Osteocyte (in vitro differentiated cells): ENCODE measurements at regions not wholly inside any gene's neighbourhood (a gene's known extent, or its start where the extent isn't known, plus 50 kb on each side); places are given as distances from the start of the nearest gene placed in this dataset.
A peak's percentile ranks its signal among the peaks of the same experiment; 100 is the strongest.

Source experiments
- DNase-seq: peaks from one replicate; pipeline ENCODE4 v3.0.0; 2021; ENCODE audit warnings: mixed read lengths; ENCODE audit not compliant: unreplicated experiment; ENCODE audit errors: extremely low spot score
- H3K27ac Mint-ChIP-seq: one replicate; pipeline ENCODE4 v1.8.0; 2021; ENCODE audit warnings: mild to moderate bottlenecking, mixed read lengths; ENCODE audit not compliant: unreplicated experiment
- H3K27me3 Mint-ChIP-seq: one replicate; pipeline ENCODE4 v1.8.0; 2021; ENCODE audit warnings: mixed read lengths; ENCODE audit not compliant: unreplicated experiment
- H3K36me3 Mint-ChIP-seq: one replicate; pipeline ENCODE4 v1.8.0; 2021; ENCODE audit warnings: mixed read lengths; ENCODE audit not compliant: unreplicated experiment
- H3K4me1 Mint-ChIP-seq: one replicate; pipeline ENCODE4 v1.8.0; 2021; ENCODE audit warnings: mixed read lengths; ENCODE audit not compliant: unreplicated experiment
- H3K4me3 Mint-ChIP-seq: one replicate; pipeline ENCODE4 v1.8.0; 2021; ENCODE audit warnings: mild to moderate bottlenecking, moderate library complexity, mixed read lengths; ENCODE audit not compliant: unreplicated experiment
- H3K9me3 Mint-ChIP-seq: one replicate; pipeline ENCODE4 v1.8.0; 2021; ENCODE audit warnings: mixed read lengths; ENCODE audit not compliant: unreplicated experiment
- TF ChIP-seq, protein P1 (sequence below): fragments of 200-600 bp; sonication (generic); IDR thresholded peaks from 2 replicates; pipeline ENCODE4 v1.5.0; 2021; ENCODE audit warnings: antibody characterized with exemption, mild to moderate bottlenecking, moderate library complexity

DNA sequence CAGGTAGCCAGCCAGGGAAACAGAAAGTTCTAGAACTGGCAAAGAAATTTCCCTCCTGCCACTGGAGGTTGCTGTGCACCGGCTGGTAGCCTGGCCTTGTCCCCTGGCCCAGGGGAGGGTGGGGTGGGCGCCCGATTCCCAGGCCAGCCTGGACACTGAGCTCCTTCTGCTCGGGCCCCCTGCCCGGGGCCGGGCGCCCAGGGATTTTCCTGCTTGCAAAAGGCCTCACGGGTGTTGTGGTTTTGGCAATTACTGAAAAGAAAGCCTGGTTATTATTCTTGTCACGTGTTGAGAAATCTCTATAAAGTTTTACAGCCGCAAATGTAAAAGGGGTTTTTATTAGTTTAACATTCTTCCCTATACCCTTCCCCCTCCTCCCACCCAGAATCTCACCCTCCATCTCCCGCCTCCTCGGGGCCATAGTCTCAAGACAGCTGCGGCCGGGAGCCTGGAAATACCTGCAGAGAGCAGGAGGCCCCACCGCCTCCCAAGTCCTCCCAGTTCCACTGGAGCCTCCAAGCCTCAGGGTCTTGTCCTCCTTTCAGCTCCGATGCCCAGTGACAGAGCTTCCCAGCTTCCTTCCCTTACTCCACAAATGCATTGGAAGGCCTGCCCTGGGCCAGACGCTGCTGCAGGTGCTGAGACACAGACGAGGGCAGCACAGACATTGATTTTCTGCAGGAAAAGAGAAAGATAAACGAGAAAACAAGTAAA lies 1515.6 kb downstream of the TBC1D22A start:
- peaks cover 12% of the 10 kb centered on the region for H3K9me3 Mint-ChIP-seq
- H3K4me1 Mint-ChIP-seq = no peaks in the 10 kb centered on the region
- peaks cover 26% of the 10 kb centered on the region for H3K27me3 Mint-ChIP-seq
- no peak overlapping the region for H3K4me3 Mint-ChIP-seq
- TF ChIP-seq, protein P1, sequence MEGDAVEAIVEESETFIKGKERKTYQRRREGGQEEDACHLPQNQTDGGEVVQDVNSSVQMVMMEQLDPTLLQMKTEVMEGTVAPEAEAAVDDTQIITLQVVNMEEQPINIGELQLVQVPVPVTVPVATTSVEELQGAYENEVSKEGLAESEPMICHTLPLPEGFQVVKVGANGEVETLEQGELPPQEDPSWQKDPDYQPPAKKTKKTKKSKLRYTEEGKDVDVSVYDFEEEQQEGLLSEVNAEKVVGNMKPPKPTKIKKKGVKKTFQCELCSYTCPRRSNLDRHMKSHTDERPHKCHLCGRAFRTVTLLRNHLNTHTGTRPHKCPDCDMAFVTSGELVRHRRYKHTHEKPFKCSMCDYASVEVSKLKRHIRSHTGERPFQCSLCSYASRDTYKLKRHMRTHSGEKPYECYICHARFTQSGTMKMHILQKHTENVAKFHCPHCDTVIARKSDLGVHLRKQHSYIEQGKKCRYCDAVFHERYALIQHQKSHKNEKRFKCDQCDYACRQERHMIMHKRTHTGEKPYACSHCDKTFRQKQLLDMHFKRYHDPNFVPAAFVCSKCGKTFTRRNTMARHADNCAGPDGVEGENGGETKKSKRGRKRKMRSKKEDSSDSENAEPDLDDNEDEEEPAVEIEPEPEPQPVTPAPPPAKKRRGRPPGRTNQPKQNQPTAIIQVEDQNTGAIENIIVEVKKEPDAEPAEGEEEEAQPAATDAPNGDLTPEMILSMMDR = no peak
- H3K36me3 Mint-ChIP-seq = no peaks in the 10 kb centered on the region
- no peak overlapping the region for H3K27ac Mint-ChIP-seq
- peak; percentile 71 for DNase-seq

DNA sequence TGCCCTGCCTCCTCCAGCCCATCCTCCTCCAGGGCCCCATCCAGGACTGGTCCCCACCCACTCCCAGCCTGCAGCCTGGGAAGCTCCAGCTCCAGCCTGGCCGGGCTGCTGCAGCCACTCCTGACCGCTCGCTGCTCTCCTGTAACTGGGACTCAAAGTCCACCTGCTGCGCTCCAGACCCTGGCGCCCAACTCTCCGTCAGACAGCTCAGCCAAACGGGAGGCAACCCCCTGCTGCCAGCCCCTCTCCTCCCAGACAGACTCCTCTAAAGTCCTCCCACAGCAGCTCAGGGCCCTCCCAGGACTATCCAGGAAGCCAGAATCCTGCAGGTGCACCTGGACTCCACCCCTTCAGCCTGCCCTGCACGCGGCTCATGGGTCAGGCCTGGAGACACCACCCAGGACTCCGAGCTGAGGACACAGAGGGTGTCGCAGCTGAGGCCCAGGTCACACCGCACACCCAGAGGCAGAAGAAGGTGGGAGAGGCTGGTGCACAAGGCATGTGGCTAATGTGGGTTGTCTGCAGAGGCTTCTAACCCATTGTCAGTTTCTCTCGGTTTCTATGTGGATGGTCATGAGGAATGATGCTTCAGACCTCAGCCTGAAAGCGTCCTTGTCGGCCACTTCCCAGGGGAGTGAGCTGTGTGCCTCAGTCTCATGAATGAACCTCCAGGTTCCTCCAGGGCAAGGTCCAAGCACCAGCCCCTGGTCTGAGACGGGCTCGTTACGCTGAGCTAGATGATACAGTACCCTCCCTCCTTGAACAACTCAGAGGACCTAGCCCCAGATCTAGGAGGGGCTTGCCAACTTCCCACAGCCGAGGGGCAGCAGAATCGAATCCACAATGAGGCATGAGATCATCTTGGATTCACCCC lies 1514.8 kb downstream of the TBC1D22A start:
- Mint-ChIP-seq H3K4me3 (no peak overlapping the region), H3K36me3 (no peaks in the 10 kb centered on the region), H3K9me3 (peaks cover 12% of the 10 kb centered on the region), H3K27me3 (peaks cover 26% of the 10 kb centered on the region), H3K27ac (no peak overlapping the region), H3K4me1 (no peaks in the 10 kb centered on the region)
- DNase-seq = no peak
- TF ChIP-seq, protein P1 = no peak

DNA sequence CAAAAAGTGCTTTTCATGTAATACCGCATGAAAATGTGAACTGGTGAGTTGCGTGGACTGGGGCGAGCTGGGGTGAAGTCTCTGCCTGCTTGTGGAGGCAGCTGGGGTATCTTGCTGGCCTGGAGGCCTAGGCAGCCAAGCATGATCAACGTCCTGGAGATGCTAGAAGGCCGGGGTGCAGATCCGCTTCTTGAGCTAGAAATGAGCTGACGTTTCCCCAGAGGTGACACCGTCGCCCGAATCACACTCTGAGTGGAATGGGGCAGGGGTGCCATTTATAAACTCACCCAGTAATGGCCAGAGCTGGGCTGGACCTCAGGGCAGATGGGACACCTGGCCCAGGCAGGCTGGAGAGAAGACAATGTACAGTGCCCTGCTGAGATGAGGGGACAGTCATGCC lies 1513.0 kb downstream of the TBC1D22A start:
- Mint-ChIP-seq H3K9me3 (no peaks in the 10 kb centered on the region), H3K4me3 (no peak overlapping the region), H3K27ac (no peak overlapping the region), H3K4me1 (no peaks in the 10 kb centered on the region), H3K27me3 (peaks cover 13% of the 10 kb centered on the region), H3K36me3 (no peaks in the 10 kb centered on the region)
- no peak for DNase-seq
- TF ChIP-seq, protein P1 = no peak

DNA sequence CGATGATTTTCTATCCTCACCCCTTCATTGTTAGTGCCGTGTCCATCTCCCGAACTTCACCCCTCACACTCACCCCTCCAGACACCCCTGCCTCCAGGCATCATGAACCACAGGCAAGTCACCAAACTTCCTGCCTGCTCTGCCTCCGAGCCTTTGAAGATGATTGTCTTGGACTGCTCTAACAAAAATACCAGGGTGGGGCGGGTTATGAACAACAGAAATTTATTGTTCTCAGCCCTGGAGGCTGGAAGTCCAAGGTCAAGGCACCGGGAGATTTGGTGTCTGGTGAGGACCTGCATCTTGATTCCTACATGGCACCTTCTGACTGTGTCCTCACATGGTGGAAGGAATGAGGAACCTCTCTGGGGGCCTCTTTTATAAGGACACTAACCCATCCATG lies 1508.3 kb downstream of the TBC1D22A start:
- Mint-ChIP-seq H3K4me3 (no peak overlapping the region), H3K27ac (no peak overlapping the region), H3K9me3 (no peaks in the 10 kb centered on the region), H3K27me3 (peaks cover 14% of the 10 kb centered on the region), H3K36me3 (no peaks in the 10 kb centered on the region), H3K4me1 (no peaks in the 10 kb centered on the region)
- no peak for DNase-seq
- TF ChIP-seq, protein P1 = no peak
